SK-N-SH treated with all-trans-retinoic acid at 6 μM for 48 hours (cell line): ENCODE measurements at regions not wholly inside any gene's neighbourhood (a gene's known extent, or its start where the extent isn't known, plus 50 kb on each side); places are given as distances from the start of the nearest gene placed in this dataset.

Source experiments
- ATAC-seq: fragments of 200-7000 bp; cut with Tn5 transposase; 3 replicates; pipeline ENCODE4 v1.9.1; 2020; ENCODE audit warnings: mild to moderate bottlenecking, moderate library complexity
- ARNTL ChIP-seq: fragments of 450-650 bp; formaldehyde crosslinking; IDR thresholded peaks from 2 replicates; pipeline ENCODE4 v1.5.0; 2020; ENCODE audit warnings: low read depth, mild to moderate bottlenecking, moderate library complexity, borderline replicate concordance
- CREB5 ChIP-seq: fragments of 250-450 bp; sonication (Bioruptor Pico); IDR thresholded peaks from 2 replicates; pipeline ENCODE4 v1.5.1; 2020; ENCODE audit warnings: low read depth, mild to moderate bottlenecking, moderate library complexity
- CSDC2 ChIP-seq: fragments of 250-450 bp; sonication (Bioruptor Pico); IDR thresholded peaks from 2 replicates; pipeline ENCODE4 v1.5.0; 2020; ENCODE audit warnings: mild to moderate bottlenecking, moderate library complexity
- CSRNP3 ChIP-seq: fragments of 250-450 bp; sonication (Bioruptor Pico); IDR thresholded peaks from 2 replicates; pipeline ENCODE4 v1.5.1; 2021; ENCODE audit warnings: mild to moderate bottlenecking, moderate library complexity
- ESRRG ChIP-seq: fragments of 250-450 bp; sonication (Bioruptor Pico); IDR thresholded peaks from 2 replicates; pipeline ENCODE4 v1.6.1; 2021; ENCODE audit warnings: mild to moderate bottlenecking
- GLIS3 ChIP-seq: fragments of 250-450 bp; sonication (Bioruptor Pico); IDR thresholded peaks from 2 replicates; pipeline ENCODE4 v1.5.0; 2020; ENCODE audit warnings: mild to moderate bottlenecking, moderate library complexity
- ISL1 ChIP-seq: fragments of 250-450 bp; sonication (Bioruptor Pico); IDR thresholded peaks from 2 replicates; pipeline ENCODE4 v2.1.2; 2022; ENCODE audit warnings: mild to moderate bottlenecking, moderate library complexity
- OSR1 ChIP-seq: fragments of 250-450 bp; sonication (Bioruptor Pico); IDR thresholded peaks from 2 replicates; pipeline ENCODE4 v1.8.0; 2022; ENCODE audit warnings: moderate library complexity, mild to moderate bottlenecking, inconsistent platforms
- PATZ1 ChIP-seq: fragments of 250-450 bp; sonication (Bioruptor Pico); IDR thresholded peaks from 2 replicates; pipeline ENCODE4 v1.8.0; 2020; ENCODE audit warnings: mild to moderate bottlenecking, moderate library complexity, borderline replicate concordance
- PPARA ChIP-seq: fragments of 250-450 bp; sonication (Bioruptor Pico); IDR thresholded peaks from 2 replicates; pipeline ENCODE4 v1.5.0; 2020; ENCODE audit warnings: mild to moderate bottlenecking, borderline replicate concordance
- RARB ChIP-seq: fragments of 250-450 bp; sonication (Bioruptor Pico); IDR thresholded peaks from 2 replicates; pipeline ENCODE4 v1.8.0; 2021; ENCODE audit warnings: mild to moderate bottlenecking, moderate library complexity
- SNAI2 ChIP-seq: fragments of 250-450 bp; sonication (Bioruptor Pico); IDR thresholded peaks from 2 replicates; pipeline ENCODE4 v1.5.0; 2020; ENCODE audit warnings: mild to moderate bottlenecking, moderate library complexity
- TCF4 ChIP-seq: fragments of 250-450 bp; sonication (Bioruptor Pico); IDR thresholded peaks from 2 replicates; pipeline ENCODE4 v1.8.0; 2021; ENCODE audit warnings: mild to moderate bottlenecking, moderate library complexity, borderline replicate concordance
- TOX ChIP-seq: fragments of 250-450 bp; sonication (Bioruptor Pico); IDR thresholded peaks from 2 replicates; pipeline ENCODE4 v1.8.0; 2021; ENCODE audit warnings: mild to moderate bottlenecking, moderate library complexity, borderline replicate concordance
- ZC3H10 ChIP-seq: fragments of 250-450 bp; sonication (Bioruptor Pico); IDR thresholded peaks from 2 replicates; pipeline ENCODE4 v1.5.1; 2021; ENCODE audit warnings: mild to moderate bottlenecking, moderate library complexity
- ZFP3 ChIP-seq: fragments of 250-450 bp; sonication (Bioruptor Pico); IDR thresholded peaks from 2 replicates; pipeline ENCODE4 v1.5.0; 2020; ENCODE audit warnings: mild to moderate bottlenecking, moderate library complexity
- ZFP30 ChIP-seq: fragments of 450-650 bp; formaldehyde crosslinking; IDR thresholded peaks from 2 replicates; pipeline ENCODE4 v1.5.0; 2022; ENCODE audit warnings: mild to moderate bottlenecking, moderate library complexity
- ZNF565 ChIP-seq: fragments of 450-650 bp; formaldehyde crosslinking; conservative IDR thresholded peaks from 2 replicates; pipeline ENCODE4 v1.5.0; 2020; ENCODE audit warnings: low read depth, mild to moderate bottlenecking, moderate library complexity
- ZNF70 ChIP-seq: fragments of 450-650 bp; formaldehyde crosslinking; IDR thresholded peaks from 2 replicates; pipeline ENCODE4 v1.5.0; 2020; ENCODE audit warnings: mild to moderate bottlenecking, moderate library complexity
- ZNF8 ChIP-seq: fragments of 450-650 bp; formaldehyde crosslinking; IDR thresholded peaks from 2 replicates; pipeline ENCODE4 v1.5.0; 2020; ENCODE audit warnings: mild to moderate bottlenecking, moderate library complexity
- TF ChIP-seq, protein P1 (sequence below): fragments of 250-450 bp; sonication (Bioruptor Pico); IDR thresholded peaks from 2 replicates; pipeline ENCODE4 v1.8.0; 2021; ENCODE audit warnings: low read depth, mild to moderate bottlenecking, moderate library complexity, borderline replicate concordance
- TF ChIP-seq, protein P2 (sequence below): fragments of 250-450 bp; sonication (Bioruptor Pico); IDR thresholded peaks from 2 replicates; pipeline ENCODE4 v1.5.0; 2020; ENCODE audit warnings: mild to moderate bottlenecking, moderate library complexity

GRCh38 chr3:181940703-181941102, 229.0 kb downstream of the SOX2 start:
- TF ChIP-seq CSRNP3 (CRISPR knock-in tag) (no peak), TOX (CRISPR knock-in tag) (no peak), TCF4 (no peak), ZFP30 (CRISPR knock-in tag) (no peak), SNAI2 (CRISPR knock-in tag) (no peak), ZC3H10 (CRISPR knock-in tag) (no peak)
- TF ChIP-seq, all 23 proteins: peak for 0
- no peak for ATAC-seq

GRCh38 chr3:181941250-181941649, 229.5 kb downstream of the SOX2 start:
- ATAC-seq = no peak
- TF ChIP-seq, protein P1, sequence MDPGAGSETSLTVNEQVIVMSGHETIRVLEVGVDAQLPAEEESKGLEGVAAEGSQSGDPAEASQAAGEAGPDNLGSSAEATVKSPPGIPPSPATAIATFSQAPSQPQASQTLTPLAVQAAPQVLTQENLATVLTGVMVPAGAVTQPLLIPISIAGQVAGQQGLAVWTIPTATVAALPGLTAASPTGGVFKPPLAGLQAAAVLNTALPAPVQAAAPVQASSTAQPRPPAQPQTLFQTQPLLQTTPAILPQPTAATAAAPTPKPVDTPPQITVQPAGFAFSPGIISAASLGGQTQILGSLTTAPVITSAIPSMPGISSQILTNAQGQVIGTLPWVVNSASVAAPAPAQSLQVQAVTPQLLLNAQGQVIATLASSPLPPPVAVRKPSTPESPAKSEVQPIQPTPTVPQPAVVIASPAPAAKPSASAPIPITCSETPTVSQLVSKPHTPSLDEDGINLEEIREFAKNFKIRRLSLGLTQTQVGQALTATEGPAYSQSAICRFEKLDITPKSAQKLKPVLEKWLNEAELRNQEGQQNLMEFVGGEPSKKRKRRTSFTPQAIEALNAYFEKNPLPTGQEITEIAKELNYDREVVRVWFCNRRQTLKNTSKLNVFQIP (CRISPR knock-in tag) = no peak
- TF ChIP-seq PPARA (CRISPR knock-in tag) (no peak), PATZ1 (CRISPR knock-in tag) (no peak), ARNTL (no peak), ZFP3 (CRISPR knock-in tag) (no peak), ESRRG (no peak), ZNF565 (CRISPR knock-in tag) (no peak), ISL1 (CRISPR knock-in tag) (no peak)
- TF ChIP-seq, all 23 proteins: peak for 0

DNA sequence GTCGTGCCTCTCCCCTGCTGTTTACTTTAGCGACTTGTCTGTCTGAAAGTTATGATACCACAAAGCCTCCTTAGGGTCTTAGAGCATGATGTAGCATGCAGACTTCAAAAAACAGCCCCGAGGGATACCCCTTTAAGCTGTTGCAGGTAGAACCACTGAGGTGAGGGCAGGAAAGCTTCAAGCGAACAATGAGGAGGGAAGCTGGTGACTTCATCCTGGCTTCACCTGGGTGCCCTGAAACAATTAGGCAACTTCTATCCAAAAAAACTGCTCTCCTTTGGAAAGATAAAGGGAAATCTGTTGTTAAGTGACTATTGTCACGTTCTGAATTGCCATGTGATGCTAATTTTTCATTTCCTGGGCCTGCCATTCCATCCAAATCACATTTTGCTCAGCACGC, 231.6 kb downstream of the SOX2 start:
- no peak for TF ChIP-seq GLIS3 (CRISPR knock-in tag)
- no peak for TF ChIP-seq CSRNP3 (CRISPR knock-in tag)
- no peak for TF ChIP-seq PPARA (CRISPR knock-in tag)
- TF ChIP-seq ZNF70 = no peak
- no peak for TF ChIP-seq RARB (CRISPR knock-in tag)
- TF ChIP-seq ESRRG = no peak
- TF ChIP-seq ZFP3 (CRISPR knock-in tag) = no peak
- TF ChIP-seq TCF4 = no peak
- TF ChIP-seq OSR1 (CRISPR knock-in tag) = no peak
- no peak for TF ChIP-seq ZNF8 (CRISPR knock-in tag)
- TF ChIP-seq ISL1 (CRISPR knock-in tag) = no peak
- no peak for TF ChIP-seq ZNF565 (CRISPR knock-in tag)
- TF ChIP-seq, protein P2, sequence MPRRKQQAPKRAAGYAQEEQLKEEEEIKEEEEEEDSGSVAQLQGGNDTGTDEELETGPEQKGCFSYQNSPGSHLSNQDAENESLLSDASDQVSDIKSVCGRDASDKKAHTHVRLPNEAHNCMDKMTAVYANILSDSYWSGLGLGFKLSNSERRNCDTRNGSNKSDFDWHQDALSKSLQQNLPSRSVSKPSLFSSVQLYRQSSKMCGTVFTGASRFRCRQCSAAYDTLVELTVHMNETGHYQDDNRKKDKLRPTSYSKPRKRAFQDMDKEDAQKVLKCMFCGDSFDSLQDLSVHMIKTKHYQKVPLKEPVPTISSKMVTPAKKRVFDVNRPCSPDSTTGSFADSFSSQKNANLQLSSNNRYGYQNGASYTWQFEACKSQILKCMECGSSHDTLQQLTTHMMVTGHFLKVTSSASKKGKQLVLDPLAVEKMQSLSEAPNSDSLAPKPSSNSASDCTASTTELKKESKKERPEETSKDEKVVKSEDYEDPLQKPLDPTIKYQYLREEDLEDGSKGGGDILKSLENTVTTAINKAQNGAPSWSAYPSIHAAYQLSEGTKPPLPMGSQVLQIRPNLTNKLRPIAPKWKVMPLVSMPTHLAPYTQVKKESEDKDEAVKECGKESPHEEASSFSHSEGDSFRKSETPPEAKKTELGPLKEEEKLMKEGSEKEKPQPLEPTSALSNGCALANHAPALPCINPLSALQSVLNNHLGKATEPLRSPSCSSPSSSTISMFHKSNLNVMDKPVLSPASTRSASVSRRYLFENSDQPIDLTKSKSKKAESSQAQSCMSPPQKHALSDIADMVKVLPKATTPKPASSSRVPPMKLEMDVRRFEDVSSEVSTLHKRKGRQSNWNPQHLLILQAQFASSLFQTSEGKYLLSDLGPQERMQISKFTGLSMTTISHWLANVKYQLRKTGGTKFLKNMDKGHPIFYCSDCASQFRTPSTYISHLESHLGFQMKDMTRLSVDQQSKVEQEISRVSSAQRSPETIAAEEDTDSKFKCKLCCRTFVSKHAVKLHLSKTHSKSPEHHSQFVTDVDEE (CRISPR knock-in tag) = no peak
- no peak for TF ChIP-seq PATZ1 (CRISPR knock-in tag)
- TF ChIP-seq, protein P1 (CRISPR knock-in tag) = no peak
- TF ChIP-seq ARNTL = no peak
- TF ChIP-seq CREB5 (CRISPR knock-in tag) = no peak
- no peak for TF ChIP-seq CSDC2 (CRISPR knock-in tag)
- ATAC-seq = no peak
